Keratinocyte (primary cell): ENCODE measurements at regions not wholly inside any gene's neighbourhood (a gene's known extent, or its start where the extent isn't known, plus 50 kb on each side); places are given as distances from the start of the nearest gene placed in this dataset.

ENCODE experiments used
- DNase-seq: peaks from one replicate; pipeline ENCODE4 v3.0.0-alpha.2; 2011; ENCODE audit warnings: low read depth, missing footprints, low spot score
- FAIRE-seq: peaks from 2 replicates; lab custom pipeline; 2011; peaks lifted over from hg19 to GRCh38; lab: Jason Lieb, UNC
- H2AFZ ChIP-seq: 2 replicates; pipeline ENCODE4 v1.6.0; 2012; ENCODE audit warnings: low read length, control low read depth, inconsistent platforms; ENCODE audit not compliant: control insufficient read depth
- H3K27ac ChIP-seq: 2 replicates; pipeline ENCODE4 v1.5.1; 2011; ENCODE audit warnings: low read length; ENCODE audit not compliant: control insufficient read depth, insufficient read depth
- H3K27me3 ChIP-seq: 3 replicates; pipeline ENCODE4 v1.6.0; 2011; ENCODE audit warnings: low read length; ENCODE audit not compliant: control insufficient read depth, insufficient read depth; ENCODE audit errors: extremely low read depth
- H3K36me3 ChIP-seq, 2 experiments: 2 replicates in 1 of 2; 3 replicates in 1 of 2; pipeline ENCODE4 v1.5.1; 2011; ENCODE audit warnings: low read length in 2 of 2, mild to moderate bottlenecking in 1 of 2; ENCODE audit not compliant: control insufficient read depth in 2 of 2, insufficient read depth in 2 of 2; ENCODE audit errors: extremely low read depth in 1 of 2
- H3K4me1 ChIP-seq: 3 replicates; pipeline ENCODE4 v1.5.1; 2011; ENCODE audit warnings: low read length; ENCODE audit not compliant: control insufficient read depth, insufficient read depth; ENCODE audit errors: extremely low read depth
- H3K4me2 ChIP-seq: 3 replicates; pipeline ENCODE4 v1.6.0; 2011; ENCODE audit warnings: low read depth, low read length; ENCODE audit not compliant: control insufficient read depth, insufficient read depth; ENCODE audit errors: extremely low read depth
- H3K4me3 ChIP-seq, 3 experiments: fragments of 200-600 bp in 1 of 3; sonication (generic) in 1 of 3; 2 replicates in 2 of 3; 3 replicates in 1 of 3; pipeline ENCODE4 v1.5.1; 2011 to 2016; ENCODE audit warnings: low read length in 3 of 3, mild to moderate bottlenecking in 3 of 3, control low read depth in 2 of 3, inconsistent platforms in 1 of 3, low read depth in 1 of 3, mixed read lengths in 1 of 3, mixed run types in 1 of 3, moderate library complexity in 1 of 3; ENCODE audit not compliant: control insufficient read depth in 2 of 3, insufficient read depth in 2 of 3; ENCODE audit errors: extremely low read depth in 1 of 3
- H3K79me2 ChIP-seq: 2 replicates; pipeline ENCODE4 v1.6.0; 2012; ENCODE audit warnings: low read length; ENCODE audit not compliant: control insufficient read depth, insufficient read depth
- H3K9ac ChIP-seq: 3 replicates; pipeline ENCODE4 v1.6.0; 2011; ENCODE audit warnings: low read length; ENCODE audit not compliant: control insufficient read depth, insufficient read depth; ENCODE audit errors: extremely low read depth
- H3K9me1 ChIP-seq: 3 replicates; pipeline ENCODE4 v1.6.0; 2011; ENCODE audit warnings: low read length; ENCODE audit not compliant: control insufficient read depth, insufficient read depth; ENCODE audit errors: extremely low read depth
- H3K9me3 ChIP-seq: 2 replicates; pipeline ENCODE4 v1.5.1; 2012; ENCODE audit warnings: low read depth, low read length; ENCODE audit not compliant: control insufficient read depth
- H4K20me1 ChIP-seq: 3 replicates; pipeline ENCODE4 v1.6.0; 2011; ENCODE audit warnings: low read length; ENCODE audit not compliant: control insufficient read depth, insufficient read depth; ENCODE audit errors: extremely low read depth
- EZH2 ChIP-seq: IDR thresholded peaks from one replicate; pipeline ENCODE4 v1.6.1; 2012; ENCODE audit warnings: inconsistent platforms, mild to moderate bottlenecking, low read length, moderate library complexity
- dilution Hi-C: fragments of 300-500 bp; cut with MboI; formaldehyde crosslinking; loops from one replicate; pipeline ENCODE4 v1.7.0; 2020; ENCODE audit warnings: low sequenced_read_pairs; ENCODE audit not compliant: extremely low pct_ligation_motif_present
- TF ChIP-seq, protein P1 (sequence below), 3 experiments: IDR thresholded peaks in 1 of 3; conservative IDR thresholded peaks in 1 of 3; optimal IDR thresholded peaks in 1 of 3; 2 replicates in 2 of 3; 3 replicates in 1 of 3; pipeline versions ENCODE3 to v1.5.1; 2011; ENCODE audit warnings: low read length in 3 of 3, mild to moderate bottlenecking in 3 of 3, moderate library complexity in 2 of 3, control low read depth in 1 of 3, inconsistent platforms in 1 of 3; ENCODE audit not compliant: insufficient read depth in 2 of 3; ENCODE audit errors: extremely low read depth in 1 of 3

DNA sequence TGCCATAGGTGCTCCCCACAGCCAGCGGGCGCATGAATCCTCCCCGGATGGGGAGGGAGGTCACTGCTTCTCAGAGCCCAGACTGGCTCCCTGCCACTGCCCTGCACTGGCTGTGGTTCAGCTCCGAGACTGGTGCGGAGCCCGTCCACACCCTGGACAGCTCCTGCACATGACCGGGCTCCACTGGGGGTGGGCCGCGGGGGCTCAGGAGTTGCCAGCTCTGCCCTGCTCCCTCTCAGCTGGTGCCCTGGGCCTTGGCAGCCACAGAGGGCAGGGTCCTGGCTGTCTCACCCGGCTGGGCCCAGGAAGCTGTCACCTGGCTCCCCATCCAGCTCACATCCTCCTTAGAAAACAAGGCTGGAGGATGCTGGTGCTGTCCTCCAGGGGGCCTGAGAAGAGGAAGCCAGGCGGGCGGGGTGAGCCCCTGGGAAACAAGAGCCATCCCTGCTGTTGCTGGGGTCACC is 64.9 kb upstream of the ADRA2C start:
- H3K4me3 ChIP-seq, result no peak overlapping the region
- no peak for TF ChIP-seq EZH2
- TF ChIP-seq, protein P1, sequence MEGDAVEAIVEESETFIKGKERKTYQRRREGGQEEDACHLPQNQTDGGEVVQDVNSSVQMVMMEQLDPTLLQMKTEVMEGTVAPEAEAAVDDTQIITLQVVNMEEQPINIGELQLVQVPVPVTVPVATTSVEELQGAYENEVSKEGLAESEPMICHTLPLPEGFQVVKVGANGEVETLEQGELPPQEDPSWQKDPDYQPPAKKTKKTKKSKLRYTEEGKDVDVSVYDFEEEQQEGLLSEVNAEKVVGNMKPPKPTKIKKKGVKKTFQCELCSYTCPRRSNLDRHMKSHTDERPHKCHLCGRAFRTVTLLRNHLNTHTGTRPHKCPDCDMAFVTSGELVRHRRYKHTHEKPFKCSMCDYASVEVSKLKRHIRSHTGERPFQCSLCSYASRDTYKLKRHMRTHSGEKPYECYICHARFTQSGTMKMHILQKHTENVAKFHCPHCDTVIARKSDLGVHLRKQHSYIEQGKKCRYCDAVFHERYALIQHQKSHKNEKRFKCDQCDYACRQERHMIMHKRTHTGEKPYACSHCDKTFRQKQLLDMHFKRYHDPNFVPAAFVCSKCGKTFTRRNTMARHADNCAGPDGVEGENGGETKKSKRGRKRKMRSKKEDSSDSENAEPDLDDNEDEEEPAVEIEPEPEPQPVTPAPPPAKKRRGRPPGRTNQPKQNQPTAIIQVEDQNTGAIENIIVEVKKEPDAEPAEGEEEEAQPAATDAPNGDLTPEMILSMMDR (optimal IDR thresholded peaks at IDR 0.05 in 1 of 3, IDR thresholded peaks at IDR 0.05 in 1 of 3, conservative IDR thresholded peaks at IDR 0.05 in 1 of 3; ENCODE audit: extremely low read depth in 1 of 3, insufficient read depth in 2 of 3, low read length in 3 of 3), result no peak
- no peak for FAIRE-seq
- no peak overlapping the region for H2AFZ ChIP-seq
- no peak for DNase-seq
- no peaks in the 10 kb centered on the region for H3K36me3 ChIP-seq
- H3K27me3 ChIP-seq, result peaks cover 37% of the 10 kb centered on the region
- no peaks in the 10 kb centered on the region for H3K9me3 ChIP-seq
- H3K79me2 ChIP-seq, result no peaks in the 10 kb centered on the region
- no peaks in the 10 kb centered on the region for H3K4me1 ChIP-seq
- no peak overlapping the region for H3K4me2 ChIP-seq
- no peak overlapping the region for H3K9ac ChIP-seq
- dilution Hi-C loops, result no loop called here
- H4K20me1 ChIP-seq, result no peaks in the 10 kb centered on the region
- no peaks in the 10 kb centered on the region for H3K9me1 ChIP-seq
- no peak overlapping the region for H3K27ac ChIP-seq

DNA sequence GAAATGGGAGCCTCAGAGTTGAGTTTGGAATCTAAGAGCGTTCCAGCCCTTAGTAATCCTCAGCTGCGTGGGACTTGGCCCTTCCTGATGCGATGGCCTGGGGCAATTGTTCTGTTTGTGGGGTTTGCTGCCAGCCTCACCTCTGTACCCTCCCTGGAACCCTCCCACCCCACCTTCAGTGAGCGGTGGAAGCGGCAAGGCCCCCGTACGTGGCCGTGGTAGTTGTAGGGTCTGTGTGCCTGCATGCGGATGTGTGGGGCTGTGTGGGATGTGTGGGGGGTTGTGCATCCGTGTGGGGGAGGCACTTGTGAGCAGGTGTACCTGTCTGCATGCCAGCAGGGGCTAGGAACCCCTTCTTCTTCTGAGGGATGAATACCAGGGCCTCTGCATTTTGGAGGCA is 65.4 kb upstream of the ADRA2C start:
- no peak overlapping the region for H2AFZ ChIP-seq
- H3K4me2 ChIP-seq, result no peak overlapping the region
- no peaks in the 10 kb centered on the region for H3K36me3 ChIP-seq
- dilution Hi-C loops, result no loop called here
- no peak for TF ChIP-seq EZH2
- TF ChIP-seq, protein P1 (optimal IDR thresholded peaks at IDR 0.05 in 1 of 3, IDR thresholded peaks at IDR 0.05 in 1 of 3, conservative IDR thresholded peaks at IDR 0.05 in 1 of 3; ENCODE audit: extremely low read depth in 1 of 3, insufficient read depth in 2 of 3, low read length in 3 of 3), result no peak
- no peak overlapping the region for H3K4me3 ChIP-seq
- no peaks in the 10 kb centered on the region for H3K79me2 ChIP-seq
- H4K20me1 ChIP-seq, result no peaks in the 10 kb centered on the region
- no peak overlapping the region for H3K9ac ChIP-seq
- no peak for DNase-seq
- no peak for FAIRE-seq
- no peaks in the 10 kb centered on the region for H3K9me1 ChIP-seq
- H3K4me1 ChIP-seq, result no peaks in the 10 kb centered on the region
- no peak overlapping the region for H3K27ac ChIP-seq
- peaks cover 37% of the 10 kb centered on the region for H3K27me3 ChIP-seq
- no peaks in the 10 kb centered on the region for H3K9me3 ChIP-seq
